SK-N-SH (cell line): ENCODE measurements at regions not wholly inside any gene's neighbourhood (a gene's known extent, or its start where the extent isn't known, plus 50 kb on each side); places are given as distances from the start of the nearest gene placed in this dataset.
"Not testable (repeated sequence)": the region's sequence is repeated elsewhere in the genome, so short reads cannot be mapped to it uniquely, and the experiment has no call there.

Source experiments
- SMC3 ChIP-seq: IDR thresholded peaks from 2 replicates; pipeline ENCODE4 v1.6.1; 2012; ENCODE audit warnings: low read depth, low read length, improper control_type of control experiment
- ZBTB33 ChIP-seq: IDR thresholded peaks from 2 replicates; pipeline ENCODE4 v1.4.0; 2012; ENCODE audit warnings: low read depth, borderline replicate concordance

GRCh38 chr4:131883181-131883580, 1265.9 kb upstream of the PCDH10 start:
- not testable (repeated sequence) for TF ChIP-seq SMC3, ZBTB33
